Erythroblast (primary cell): ENCODE measurements at regions not wholly inside any gene's neighbourhood (a gene's known extent, or its start where the extent isn't known, plus 50 kb on each side); places are given as distances from the start of the nearest gene placed in this dataset.

Experiments
- GATA1 ChIP-seq: IDR thresholded peaks from 2 replicates; pipeline ENCODE4 v1.6.1; 2011; ENCODE audit warnings: low read depth, mild to moderate bottlenecking, control low read depth, low read length, moderate library complexity
- POLR2A ChIP-seq: IDR thresholded peaks from 2 replicates; pipeline ENCODE4 v1.6.1; 2011; ENCODE audit warnings: mild to moderate bottlenecking, low read length

GRCh38 chr7:42476255-42476654 is 239.2 kb upstream of the GLI3 start:
- TF ChIP-seq POLR2A (no peak), GATA1 (no peak)
